Large intestine (tissue), 3 donors: ENCODE measurements at regions not wholly inside any gene's neighbourhood (a gene's known extent, or its start where the extent isn't known, plus 50 kb on each side); places are given as distances from the start of the nearest gene placed in this dataset.

Source experiments
- DNase-seq, 2 donors: peaks; one replicate each; pipeline versions ENCODE4 v3.0.0 to v3.0.0-alpha.2; 2013
- H3K27ac ChIP-seq: one replicate; pipeline ENCODE4 v1.5.1; 2013; ENCODE audit warnings: low read length
- H3K27me3 ChIP-seq: 2 replicates; pipeline ENCODE4 v1.6.1; 2013; ENCODE audit warnings: low read length; ENCODE audit not compliant: control insufficient read depth, insufficient read depth
- H3K36me3 ChIP-seq: 2 replicates; pipeline ENCODE4 v1.6.1; 2013; ENCODE audit warnings: low read length; ENCODE audit not compliant: control insufficient read depth, insufficient read depth
- H3K4me1 ChIP-seq: one replicate; pipeline ENCODE4 v1.6.1; 2013; ENCODE audit warnings: low read length; ENCODE audit not compliant: control insufficient read depth, insufficient read depth
- H3K4me3 ChIP-seq: one replicate; pipeline ENCODE4 v1.5.1; 2013; ENCODE audit warnings: low read length
- H3K9me3 ChIP-seq: one replicate; pipeline ENCODE4 v1.6.1; 2013; ENCODE audit warnings: mild to moderate bottlenecking, low read depth, low read length, moderate library complexity; ENCODE audit not compliant: control insufficient read depth
- WGBS: methylation state at CpG from one replicate; pipeline ENCODE4 v1.1.5; 2013; ENCODE audit warnings: low lambda C conversion rate; ENCODE audit not compliant: insufficient coverage; 5-methylcytosine and 5-hydroxymethylcytosine counted together

DNA sequence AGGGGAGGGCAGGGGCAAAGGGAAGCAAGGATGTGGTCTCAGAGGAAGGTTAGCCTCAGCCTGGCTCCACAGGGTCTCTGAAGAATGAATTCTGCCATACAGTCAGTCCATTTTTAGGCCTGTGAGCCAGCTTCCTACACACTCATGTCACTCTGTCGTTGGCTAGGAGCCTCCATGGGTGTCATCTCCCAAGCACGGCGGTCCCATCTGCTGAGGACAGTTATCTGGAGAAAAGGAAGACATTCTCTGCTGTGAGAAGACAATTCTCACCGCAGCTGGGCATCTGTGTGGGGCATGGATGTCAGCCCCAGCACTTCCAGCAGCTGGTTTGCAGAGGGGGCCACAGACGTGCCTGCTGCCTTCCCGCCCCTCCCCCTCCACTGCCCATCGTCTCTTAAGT lies 167.6 kb downstream of the LINC00237 start:
- H3K27ac ChIP-seq, result no peak overlapping the region
- no peaks in the 10 kb centered on the region for H3K27me3 ChIP-seq
- H3K4me1 ChIP-seq, result no peaks in the 10 kb centered on the region
- DNase-seq, result no peak
- no peaks in the 10 kb centered on the region for H3K9me3 ChIP-seq
- H3K4me3 ChIP-seq, result no peak overlapping the region
- H3K36me3 ChIP-seq, result no peaks in the 10 kb centered on the region
- WGBS, result no CpG with 5 or more reads among the region's 7 CpGs

- Histone ChIP-seq H3K36me3 (no peaks in the 10 kb centered on the region), H3K4me1 (no peaks in the 10 kb centered on the region), H3K9me3 (no peaks in the 10 kb centered on the region), H3K27me3 (no peaks in the 10 kb centered on the region), H3K27ac (no peak overlapping the region), H3K4me3 (no peak overlapping the region)
- WGBS, result no CpG with 5 or more reads among the region's 7 CpGs
- no peak for DNase-seq
These were observed 168.0 kb downstream of the LINC00237 start for GRCh38 chr20:20938131-20938530.

DNA sequence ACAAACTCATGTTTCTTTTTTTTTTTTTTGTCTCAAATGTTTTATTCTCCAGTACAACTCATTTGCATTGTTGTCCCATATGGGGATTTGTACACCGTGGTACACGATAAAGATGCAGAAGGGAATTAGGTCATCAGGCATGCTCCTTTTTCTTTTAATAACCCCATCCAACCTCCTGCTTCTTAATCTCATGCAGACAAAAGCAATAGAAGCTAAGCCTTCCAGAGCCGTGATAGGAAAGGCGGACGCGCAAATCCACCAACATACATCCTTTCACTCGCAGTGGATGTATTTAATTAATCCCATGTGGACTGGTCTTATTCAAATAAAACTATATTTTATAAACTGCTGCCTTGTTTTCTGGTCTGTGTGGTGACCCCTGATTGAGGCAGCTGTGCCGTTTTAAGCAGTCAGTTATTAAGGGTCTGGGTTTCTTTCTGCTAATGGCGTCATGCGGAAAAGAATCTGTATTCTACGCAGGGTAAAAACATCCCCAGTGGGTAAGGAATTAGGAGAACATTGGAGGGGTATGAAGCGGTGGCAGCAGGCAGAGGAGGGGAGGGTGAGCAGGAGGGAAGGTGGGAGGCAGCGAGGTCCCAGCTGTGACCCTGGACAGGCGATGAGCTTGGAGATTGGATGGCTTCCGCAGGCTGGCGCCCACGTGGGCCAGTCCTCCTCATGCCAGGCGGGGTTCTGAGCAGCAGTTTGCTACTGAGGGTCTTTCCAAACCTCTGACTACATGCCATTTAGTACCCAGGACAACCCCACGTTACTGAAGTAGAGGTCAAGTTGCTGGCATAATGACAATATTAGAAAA lies 172.8 kb downstream of the LINC00237 start:
- H3K4me1 ChIP-seq, result no peaks in the 10 kb centered on the region
- no peak overlapping the region for H3K4me3 ChIP-seq
- H3K27ac ChIP-seq, result no peak overlapping the region
- no peak for DNase-seq
- H3K9me3 ChIP-seq, result no peaks in the 10 kb centered on the region
- WGBS, result 100% methylated on average over 1 of the region's 19 CpGs
- H3K27me3 ChIP-seq, result no peaks in the 10 kb centered on the region
- H3K36me3 ChIP-seq, result no peaks in the 10 kb centered on the region

- H3K4me1 ChIP-seq, result no peaks in the 10 kb centered on the region
- DNase-seq, result no peak
These were observed 174.0 kb downstream of the LINC00237 start for GRCh38 chr20:20932156-20932555.

DNA sequence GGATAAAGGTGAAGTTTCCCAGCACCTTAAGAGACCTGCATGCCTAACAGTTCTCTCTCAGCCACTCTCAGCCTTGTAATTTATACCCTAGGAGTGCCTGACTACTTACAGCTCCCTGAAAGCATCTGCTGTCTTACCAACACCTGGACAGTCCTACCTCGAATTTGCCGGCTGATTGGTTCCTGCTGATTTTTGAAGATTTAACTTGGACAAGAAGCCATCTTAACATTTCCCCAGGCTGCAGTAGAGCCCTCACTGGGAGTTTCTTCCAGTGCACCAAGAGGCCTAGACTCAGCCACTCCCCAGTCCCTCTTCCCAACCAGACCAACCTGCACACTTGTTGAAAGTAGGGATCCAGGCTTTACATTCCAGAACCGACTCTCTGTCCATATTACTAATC lies 174.5 kb downstream of the LINC00237 start:
- Histone ChIP-seq H3K36me3 (no peaks in the 10 kb centered on the region), H3K27ac (no peak overlapping the region)
- no CpG with 5 or more reads among the region's 3 CpGs for WGBS

More at GRCh38 chr20:20932156-20932555, 174.0 kb downstream of the LINC00237 start:
- H3K27me3 ChIP-seq, result no peaks in the 10 kb centered on the region
- H3K9me3 ChIP-seq, result no peaks in the 10 kb centered on the region
- no peaks in the 10 kb centered on the region for H3K36me3 ChIP-seq
- no peak overlapping the region for H3K27ac ChIP-seq
- H3K4me3 ChIP-seq, result no peak overlapping the region
- WGBS, result 100% methylated on average over 1 of the region's 5 CpGs

DNA sequence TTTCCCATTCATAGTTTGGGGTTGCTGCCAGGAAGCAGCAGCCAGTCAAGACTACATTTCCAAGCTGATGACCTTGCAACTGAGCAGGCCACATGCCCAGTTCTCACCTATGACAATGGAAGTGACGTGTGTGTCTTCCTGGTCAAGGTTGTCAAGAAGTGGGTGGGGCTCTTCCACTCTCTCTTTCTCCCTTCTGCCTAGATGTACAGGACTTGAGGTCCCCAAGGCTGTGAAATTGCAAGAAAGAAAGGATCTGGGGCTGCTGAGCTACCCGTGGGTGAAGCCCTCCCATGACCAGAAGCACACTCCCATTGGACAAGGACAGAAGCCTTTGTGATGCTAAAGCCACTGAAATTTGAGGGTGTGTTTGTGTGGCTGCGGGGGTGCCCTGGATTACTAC lies 175.1 kb downstream of the LINC00237 start:
- no peak for DNase-seq
- WGBS, result 86% methylated on average over 1 of the region's 3 CpGs
- H3K27ac ChIP-seq, result no peak overlapping the region
- H3K9me3 ChIP-seq, result no peaks in the 10 kb centered on the region
- H3K4me3 ChIP-seq, result no peak overlapping the region
- no peaks in the 10 kb centered on the region for H3K4me1 ChIP-seq
- H3K27me3 ChIP-seq, result no peaks in the 10 kb centered on the region
- H3K36me3 ChIP-seq, result no peaks in the 10 kb centered on the region

More for the DNA sequence above, 174.5 kb downstream of the LINC00237 start:
- Histone ChIP-seq H3K27me3 (no peaks in the 10 kb centered on the region), H3K4me3 (no peak overlapping the region), H3K4me1 (no peaks in the 10 kb centered on the region), H3K9me3 (no peaks in the 10 kb centered on the region)
- DNase-seq, result no peak

GRCh38 chr20:20930500-20930899 lies 175.7 kb downstream of the LINC00237 start:
- Histone ChIP-seq H3K27ac (no peak overlapping the region), H3K4me3 (no peak overlapping the region), H3K4me1 (no peaks in the 10 kb centered on the region), H3K9me3 (no peaks in the 10 kb centered on the region), H3K36me3 (no peaks in the 10 kb centered on the region), H3K27me3 (no peaks in the 10 kb centered on the region)
- WGBS, result 89% methylated on average over 1 of the region's 1 CpG
- DNase-seq, result no peak

- Histone ChIP-seq H3K36me3 (no peaks in the 10 kb centered on the region), H3K27me3 (no peaks in the 10 kb centered on the region), H3K27ac (no peak overlapping the region), H3K9me3 (no peaks in the 10 kb centered on the region), H3K4me1 (no peaks in the 10 kb centered on the region), H3K4me3 (no peak overlapping the region)
- WGBS, result 43% methylated on average over 1 of the region's 5 CpGs
- DNase-seq, result no peak
These were observed 176.8 kb downstream of the LINC00237 start for GRCh38 chr20:20929341-20929740.

DNA sequence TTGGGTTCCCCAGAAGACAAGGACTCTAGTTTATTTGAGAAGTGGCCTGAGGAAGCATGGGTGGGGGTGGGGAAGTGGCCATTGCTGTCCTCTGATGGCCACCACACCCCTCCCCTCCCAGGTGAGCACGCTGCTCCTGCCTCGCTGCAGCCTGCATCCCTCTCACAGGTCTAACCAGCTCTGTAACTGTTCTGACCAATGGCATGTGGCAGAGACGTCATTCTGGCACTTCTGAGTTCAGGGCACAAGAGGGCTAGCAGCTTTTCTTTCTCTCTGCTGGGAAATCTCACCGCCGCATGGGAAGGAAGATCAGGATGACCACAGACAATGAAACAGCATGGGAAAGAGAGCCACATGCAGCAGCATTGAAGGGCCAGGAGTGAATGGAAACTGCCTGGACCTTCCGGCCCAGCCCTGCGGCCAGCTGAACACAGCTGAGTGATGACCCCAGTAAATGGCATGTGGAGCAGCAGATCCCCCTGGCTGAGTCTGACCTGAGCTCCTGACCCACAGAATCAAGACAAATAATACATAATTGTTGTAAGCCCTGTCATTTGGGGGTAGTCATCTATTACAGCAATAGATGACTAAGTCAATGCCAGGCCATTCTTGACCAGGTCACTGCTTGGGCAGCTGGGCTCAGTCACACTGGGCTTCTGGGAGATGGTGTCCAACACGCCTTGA lies 179.8 kb downstream of the LINC00237 start:
- no peak for DNase-seq
- H3K9me3 ChIP-seq, result no peaks in the 10 kb centered on the region
- H3K27me3 ChIP-seq, result no peaks in the 10 kb centered on the region
- no peaks in the 10 kb centered on the region for H3K4me1 ChIP-seq
- WGBS, result no CpG with 5 or more reads among the region's 8 CpGs
- H3K27ac ChIP-seq, result no peak overlapping the region
- no peak overlapping the region for H3K4me3 ChIP-seq
- no peaks in the 10 kb centered on the region for H3K36me3 ChIP-seq

DNA sequence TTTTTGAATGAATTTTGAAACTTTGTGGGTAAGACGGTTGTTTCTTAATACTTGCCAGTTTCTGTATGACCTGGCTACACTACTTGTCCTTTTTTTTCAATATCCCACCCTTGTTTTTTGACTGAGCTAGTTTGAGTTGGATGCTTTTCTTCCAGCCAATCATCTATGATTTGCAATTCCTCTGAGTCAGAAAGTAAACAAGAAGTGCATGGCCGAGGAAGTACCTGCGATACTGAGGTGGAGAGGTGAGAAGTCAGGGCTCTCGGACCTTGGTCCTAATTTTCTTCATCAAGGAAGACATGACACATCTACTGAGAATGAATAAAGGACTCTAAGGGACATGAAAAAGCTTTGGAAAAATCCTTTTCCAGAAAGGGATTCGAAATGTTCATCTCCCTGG lies 185.7 kb downstream of the LINC00237 start:
- H3K4me1 ChIP-seq, result no peaks in the 10 kb centered on the region
- no peak for DNase-seq
- H3K27ac ChIP-seq, result no peak overlapping the region
- peaks cover 4% of the 10 kb centered on the region for H3K9me3 ChIP-seq
- H3K36me3 ChIP-seq, result no peaks in the 10 kb centered on the region
- WGBS, result 40% methylated on average over 1 of the region's 5 CpGs
- no peak overlapping the region for H3K4me3 ChIP-seq
- no peaks in the 10 kb centered on the region for H3K27me3 ChIP-seq
